ENCODE measurements at regions not wholly inside any gene's neighbourhood (a gene's known extent, or its start where the extent isn't known, plus 50 kb on each side); places are given as distances from the start of the nearest gene placed in this dataset.

- in situ Hi-C loops (cut with MboI; ENCODE audit: low sequenced_read_pairs, unreplicated experiment) = no loop called here
- no peak for TF ChIP-seq CTCF (IDR thresholded peaks at IDR 0.05; ENCODE audit: borderline replicate concordance, control extremely low read depth, extremely low read depth, insufficient read depth, missing control alignments)
- no peak for DNase-seq (ENCODE audit: low spot score)
Observed at GRCh38 chr9:110109333-110110092, 98.4 kb downstream of the C9orf152 start.

GRCh38 chr9:110110154-110110553 is 97.8 kb downstream of the C9orf152 start:
- in situ Hi-C loops (cut with MboI; ENCODE audit: low sequenced_read_pairs, unreplicated experiment) = no loop called here
- TF ChIP-seq CTCF (IDR thresholded peaks at IDR 0.05; ENCODE audit: borderline replicate concordance, control extremely low read depth, extremely low read depth, insufficient read depth, missing control alignments) = no peak
- DNase-seq (ENCODE audit: low spot score) = no peak

GRCh38 chr9:110111868-110112267 is 96.1 kb downstream of the C9orf152 start:
- in situ Hi-C loops (cut with MboI; ENCODE audit: low sequenced_read_pairs, unreplicated experiment) = no loop called here
- DNase-seq (ENCODE audit: low spot score) = no peak
- no peak for TF ChIP-seq CTCF (IDR thresholded peaks at IDR 0.05; ENCODE audit: borderline replicate concordance, control extremely low read depth, extremely low read depth, insufficient read depth, missing control alignments)

- no peak for TF ChIP-seq CTCF (IDR thresholded peaks at IDR 0.05; ENCODE audit: borderline replicate concordance, control extremely low read depth, extremely low read depth, insufficient read depth, missing control alignments)
- in situ Hi-C loops (cut with MboI; ENCODE audit: low sequenced_read_pairs, unreplicated experiment) = no loop called here
- DNase-seq (ENCODE audit: low spot score) = no peak
Observed at GRCh38 chr9:110112792-110113191, 95.2 kb downstream of the C9orf152 start.

- in situ Hi-C loops (cut with MboI; ENCODE audit: low sequenced_read_pairs, unreplicated experiment) = no loop called here
- no peak for DNase-seq (ENCODE audit: low spot score)
- no peak for TF ChIP-seq CTCF (IDR thresholded peaks at IDR 0.05; ENCODE audit: borderline replicate concordance, control extremely low read depth, extremely low read depth, insufficient read depth, missing control alignments)
Observed at GRCh38 chr9:110114086-110114858, 93.7 kb downstream of the C9orf152 start.

- no peak for DNase-seq (ENCODE audit: low spot score)
- no peak for TF ChIP-seq CTCF (IDR thresholded peaks at IDR 0.05; ENCODE audit: borderline replicate concordance, control extremely low read depth, extremely low read depth, insufficient read depth, missing control alignments)
- in situ Hi-C loops (cut with MboI; ENCODE audit: low sequenced_read_pairs, unreplicated experiment) = no loop called here
Observed at GRCh38 chr9:110114859-110115201, 93.1 kb downstream of the C9orf152 start.

Data from GM13976 (cell line).